H9 (cell line): ENCODE measurements at regions not wholly inside any gene's neighbourhood (a gene's known extent, or its start where the extent isn't known, plus 50 kb on each side); places are given as distances from the start of the nearest gene placed in this dataset.

Source experiments
- DNase-seq: peaks from one replicate; pipeline ENCODE4 v3.0.0-alpha.2; 2017
- H2AFZ ChIP-seq: one replicate; pipeline ENCODE4 v1.6.1; 2013; ENCODE audit warnings: mild to moderate bottlenecking, low read length, control low read depth, moderate library complexity
- H2AK5ac ChIP-seq: 2 replicates; pipeline ENCODE4 v1.6.1; 2013; ENCODE audit warnings: low read length, control low read depth, mixed read lengths; ENCODE audit not compliant: insufficient read length
- H2BK120ac ChIP-seq: one replicate; pipeline ENCODE4 v1.6.1; 2013; ENCODE audit warnings: low read depth, mild to moderate bottlenecking, low read length, control low read depth, inconsistent platforms; ENCODE audit not compliant: poor library complexity, severe bottlenecking
- H2BK12ac ChIP-seq: 2 replicates; pipeline ENCODE4 v1.6.1; 2013; ENCODE audit warnings: low read length, control low read depth, mixed read lengths, low read depth; ENCODE audit not compliant: insufficient read length
- H2BK15ac ChIP-seq: 2 replicates; pipeline ENCODE4 v1.6.1; 2013; ENCODE audit warnings: low read depth, low read length, control low read depth
- H2BK20ac ChIP-seq: one replicate; pipeline ENCODE4 v1.6.1; 2013; ENCODE audit warnings: low read depth, mild to moderate bottlenecking, low read length, control low read depth, inconsistent platforms; ENCODE audit not compliant: poor library complexity, severe bottlenecking
- H2BK5ac ChIP-seq: 2 replicates; pipeline ENCODE4 v1.6.1; 2013; ENCODE audit warnings: low read length, control low read depth, mixed read lengths; ENCODE audit not compliant: insufficient read length
- H3K14ac ChIP-seq: 2 replicates; pipeline ENCODE4 v1.6.1; 2013; ENCODE audit warnings: low read length, control low read depth; ENCODE audit not compliant: insufficient read depth
- H3K18ac ChIP-seq: 2 replicates; pipeline ENCODE4 v1.6.1; 2013; ENCODE audit warnings: low read depth, mild to moderate bottlenecking, mixed read lengths, low read length, control low read depth; ENCODE audit not compliant: insufficient read length
- H3K23ac ChIP-seq: 2 replicates; pipeline ENCODE4 v1.6.1; 2013; ENCODE audit warnings: low read length, control low read depth, mixed read lengths, low read depth; ENCODE audit not compliant: insufficient read length
- H3K23me2 ChIP-seq: 2 replicates; pipeline ENCODE4 v1.6.1; 2013; ENCODE audit warnings: low read depth, mild to moderate bottlenecking, mixed read lengths, low read length, control low read depth; ENCODE audit not compliant: insufficient read length, poor library complexity, severe bottlenecking
- H3K27ac ChIP-seq: 2 replicates; pipeline ENCODE4 v1.5.1; 2013; ENCODE audit warnings: low read length, control low read depth, mixed read lengths, low read depth; ENCODE audit not compliant: insufficient read length
- H3K27me3 ChIP-seq: 2 replicates; pipeline ENCODE4 v1.6.1; 2013; ENCODE audit warnings: low read length, control low read depth, inconsistent platforms; ENCODE audit not compliant: insufficient read depth
- H3K4ac ChIP-seq: 2 replicates; pipeline ENCODE4 v1.6.1; 2013; ENCODE audit warnings: low read depth, mild to moderate bottlenecking, control low read depth, inconsistent platforms, low read length, moderate library complexity
- H3K4me1 ChIP-seq: 2 replicates; pipeline ENCODE4 v1.6.1; 2013; ENCODE audit warnings: low read length, control low read depth, inconsistent platforms; ENCODE audit not compliant: insufficient read depth
- H3K4me2 ChIP-seq: 2 replicates; pipeline ENCODE4 v1.6.1; 2013; ENCODE audit warnings: low read length, control low read depth, mixed read lengths; ENCODE audit not compliant: insufficient read length, insufficient read depth
- H3K56ac ChIP-seq: 2 replicates; pipeline ENCODE4 v1.6.1; 2013; ENCODE audit warnings: low read depth, mild to moderate bottlenecking, mixed read lengths, low read length, control low read depth; ENCODE audit not compliant: insufficient read length
- H3K79me1 ChIP-seq: 2 replicates; pipeline ENCODE4 v1.6.1; 2013; ENCODE audit warnings: low read depth, mild to moderate bottlenecking, moderate library complexity, low read length, control low read depth, inconsistent platforms; ENCODE audit not compliant: insufficient read depth, poor library complexity, severe bottlenecking
- H3K79me2 ChIP-seq: 2 replicates; pipeline ENCODE4 v1.6.1; 2013; ENCODE audit warnings: low read length, control low read depth, inconsistent platforms; ENCODE audit not compliant: insufficient read depth
- H3K9ac ChIP-seq: 2 replicates; pipeline ENCODE4 v1.6.1; 2013; ENCODE audit warnings: low read length, control low read depth, mixed read lengths; ENCODE audit not compliant: insufficient read length; ENCODE audit errors: extremely low read depth
- H3K9me3 ChIP-seq: one replicate; pipeline ENCODE4 v1.6.1; 2013; ENCODE audit warnings: low read depth, low read length, inconsistent platforms; ENCODE audit not compliant: control insufficient read depth
- H3T11ph ChIP-seq: one replicate; pipeline ENCODE4 v1.6.1; 2013; ENCODE audit warnings: mild to moderate bottlenecking, low read length, control low read depth, inconsistent platforms
- H4K20me1 ChIP-seq: one replicate; pipeline ENCODE4 v1.6.1; 2013; ENCODE audit not compliant: control insufficient read depth, insufficient read length, insufficient read depth
- H4K5ac ChIP-seq: 2 replicates; pipeline ENCODE4 v1.6.1; 2013; ENCODE audit warnings: low read depth, mild to moderate bottlenecking, mixed read lengths, low read length, control low read depth; ENCODE audit not compliant: insufficient read length
- H4K8ac ChIP-seq: replicated peaks from 2 replicates; pipeline ENCODE4 v1.6.1; 2013; ENCODE audit warnings: low read length, control low read depth, mixed read lengths, low read depth; ENCODE audit not compliant: insufficient read length
- H4K91ac ChIP-seq: 2 replicates; pipeline ENCODE4 v1.6.1; 2013; ENCODE audit warnings: low read depth, mild to moderate bottlenecking, moderate library complexity, mixed read lengths, low read length, control low read depth; ENCODE audit not compliant: insufficient read length
- H3K27ac Mint-ChIP-seq, 3 experiments: 2 replicates in 2 of 3; 3 replicates in 1 of 3; pipeline ENCODE4 v1.8.0; 2020 to 2021; ENCODE audit warnings: mixed read lengths in 3 of 3, mild to moderate bottlenecking in 1 of 3, moderate library complexity in 1 of 3
- H3K27me3 Mint-ChIP-seq: 2 replicates; pipeline ENCODE4 v1.8.0; 2021; ENCODE audit warnings: low read depth, mild to moderate bottlenecking, moderate library complexity, mixed read lengths
- H3K36me3 Mint-ChIP-seq, 3 experiments: 2 replicates in 2 of 3; 3 replicates in 1 of 3; pipeline ENCODE4 v1.8.0; 2020 to 2021; ENCODE audit warnings: low read depth in 3 of 3, mixed read lengths in 3 of 3; ENCODE audit not compliant: insufficient read depth in 1 of 3
- H3K4me1 Mint-ChIP-seq, 2 experiments: 2 replicates each; pipeline ENCODE4 v1.8.0; 2020; ENCODE audit warnings: mixed read lengths in 2 of 2
- H3K4me3 Mint-ChIP-seq, 2 experiments: 2 replicates in 1 of 2; 3 replicates in 1 of 2; pipeline ENCODE4 v1.8.0; 2020 to 2021; ENCODE audit warnings: mild to moderate bottlenecking in 2 of 2, mixed read lengths in 2 of 2, moderate library complexity in 1 of 2
- H3K9me3 Mint-ChIP-seq, 2 experiments: 2 replicates in 1 of 2; 3 replicates in 1 of 2; pipeline ENCODE4 v1.8.0; 2020; ENCODE audit warnings: mild to moderate bottlenecking in 2 of 2, mixed read lengths in 2 of 2, moderate library complexity in 1 of 2
- CTCF ChIP-seq: fragments of 200-600 bp; sonication (generic); conservative IDR thresholded peaks from 3 replicates; pipeline ENCODE4 v1.8.0; 2021; ENCODE audit warnings: antibody characterized with exemption, mild to moderate bottlenecking
- WGBS: extraction: QIAGEN DNeasy Blood & Tissue Kit; methylation state at CpG from one replicate; pipeline ENCODE4 v1.1.7; 2013; ENCODE audit warnings: missing lambda C conversion rate, low lambda C conversion rate, mixed read lengths; ENCODE audit not compliant: insufficient read length; ENCODE audit errors: extremely low coverage; 5-methylcytosine and 5-hydroxymethylcytosine counted together

- Histone ChIP-seq H3K27me3 (no peaks in the 10 kb centered on the region), H2BK15ac (no peak overlapping the region), H3K79me1 (no peaks in the 10 kb centered on the region), H3K4me1 (no peaks in the 10 kb centered on the region), H3K9ac (no peak overlapping the region), H3T11ph (no peak overlapping the region), H3K4ac (no peak overlapping the region), H3K23me2 (no peaks in the 10 kb centered on the region), H3K56ac (no peak overlapping the region), H3K4me2 (no peak overlapping the region), H2BK120ac (no peak overlapping the region), H2AK5ac (no peak overlapping the region), H3K14ac (no peak overlapping the region), H4K20me1 (no peaks in the 10 kb centered on the region), H3K18ac (no peak overlapping the region), H4K8ac (no peak overlapping the region), H2AFZ (no peak overlapping the region), H4K5ac (no peak overlapping the region), H3K79me2 (no peaks in the 10 kb centered on the region), H2BK20ac (no peak overlapping the region), H2BK5ac (no peak overlapping the region), H3K23ac (no peak overlapping the region), H4K91ac (no peak overlapping the region), H2BK12ac (no peak overlapping the region), H3K27ac (no peak overlapping the region), H3K9me3 (no peaks in the 10 kb centered on the region)
- no peak; the same call in 2 of the 3 replicates for TF ChIP-seq CTCF
- DNase-seq: no peak
- no peak overlapping the region for H3K4me3 Mint-ChIP-seq
- no peak overlapping the region for H3K27ac Mint-ChIP-seq
- H3K36me3 Mint-ChIP-seq: peaks cover 0 to 6% (median under 1%) of the 10 kb centered on the region in 3 experiments; a peak in 3 of 7 replicates
- no CpG with 5 or more reads among the region's 4 CpGs for WGBS
- H3K9me3 Mint-ChIP-seq: peaks cover under 1 to 6% of the 10 kb centered on the region in 2 experiments; a peak in 3 of 5 replicates
- H3K27me3 Mint-ChIP-seq: no peaks in the 10 kb centered on the region; the same call in 1 of the 2 replicates
- H3K4me1 Mint-ChIP-seq: peaks cover 0 to 8% of the 10 kb centered on the region in 2 experiments; a peak in 2 of 4 replicates
Measured at GRCh38 chr17:72529386-72529785, 408.6 kb downstream of the SOX9 start.
